Jurkat, Clone E6-1 (cell line): ENCODE measurements at regions not wholly inside any gene's neighbourhood (a gene's known extent, or its start where the extent isn't known, plus 50 kb on each side); places are given as distances from the start of the nearest gene placed in this dataset.

ENCODE experiments used
- DNase-seq: peaks from one replicate; pipeline ENCODE4 v3.0.0-alpha.2; 2011; ENCODE audit warnings: low read depth, low spot score
- H3K4me3 ChIP-seq: 2 replicates; pipeline ENCODE4 v1.5.1; 2011; ENCODE audit warnings: mild to moderate bottlenecking, low read length, control low read depth, moderate library complexity

GRCh38 chr21:38887749-38888148, 82.0 kb downstream of the ETS2 start:
- H3K4me3 ChIP-seq: no peak overlapping the region
- no peak for DNase-seq

GRCh38 chr21:38887062-38887686, 81.4 kb downstream of the ETS2 start:
- DNase-seq: no peak
- H3K4me3 ChIP-seq: no peak overlapping the region

GRCh38 chr21:38885909-38886308, 80.2 kb downstream of the ETS2 start:
- DNase-seq: no peak
- no peak overlapping the region for H3K4me3 ChIP-seq

GRCh38 chr21:38884440-38884839, 78.7 kb downstream of the ETS2 start:
- no peak overlapping the region for H3K4me3 ChIP-seq
- no peak for DNase-seq

- no peak overlapping the region for H3K4me3 ChIP-seq
- no peak for DNase-seq
Observed at GRCh38 chr21:38883142-38883541, 77.4 kb downstream of the ETS2 start.

GRCh38 chr21:38881131-38881530, 75.4 kb downstream of the ETS2 start:
- H3K4me3 ChIP-seq: no peak overlapping the region
- DNase-seq: no peak

GRCh38 chr21:38880577-38880966, 74.8 kb downstream of the ETS2 start:
- H3K4me3 ChIP-seq: no peak overlapping the region
- DNase-seq: no peak

GRCh38 chr21:38879912-38880576, 74.3 kb downstream of the ETS2 start:
- DNase-seq: no peak
- no peak overlapping the region for H3K4me3 ChIP-seq

GRCh38 chr21:38878379-38879179, 72.8 kb downstream of the ETS2 start:
- no peak for DNase-seq
- no peak overlapping the region for H3K4me3 ChIP-seq

GRCh38 chr21:38875694-38876492, 70.2 kb downstream of the ETS2 start:
- peak; percentile 80 for DNase-seq
- H3K4me3 ChIP-seq: no peak overlapping the region
